Activated CD4-positive, alpha-beta T cell treated with anti-CD3 and anti-CD28 coated beads for 24 hours (primary cell): ENCODE measurements at regions not wholly inside any gene's neighbourhood (a gene's known extent, or its start where the extent isn't known, plus 50 kb on each side); places are given as distances from the start of the nearest gene placed in this dataset.
A peak's percentile ranks its signal among the peaks of the same experiment; 100 is the strongest.

Source experiments
- DNase-seq, 2 donors: peaks; one replicate each; pipeline ENCODE4 v3.0.0-alpha.2; 2020; ENCODE audit warnings: low read depth in 2 of 2

GRCh38 chr12:111040690-111041089 lies 120.3 kb upstream of the MYL2 start:
- no peak for DNase-seq

- DNase-seq, result no peak
These were observed 118.6 kb upstream of the MYL2 start for GRCh38 chr12:111038941-111039340.

GRCh38 chr12:111038077-111038476 lies 117.7 kb upstream of the MYL2 start:
- DNase-seq, result no peak

- no peak for DNase-seq
These were observed 116.7 kb upstream of the MYL2 start for GRCh38 chr12:111037047-111037446.

GRCh38 chr12:111035578-111036301 lies 115.4 kb upstream of the MYL2 start:
- no peak for DNase-seq

- DNase-seq, result no peak
These were observed 114.7 kb upstream of the MYL2 start for GRCh38 chr12:111034886-111035577.

GRCh38 chr12:111034083-111034885 lies 113.9 kb upstream of the MYL2 start, which contains the start of gene CUX2:
CUX2 (plus strand) TSS chr12:111034165.
- DNase-seq, result no peak

- no peak for DNase-seq
These were observed 113.1 kb upstream of the MYL2 start for GRCh38 chr12:111033281-111034082.

GRCh38 chr12:111032591-111032919 lies 112.2 kb upstream of the MYL2 start:
- DNase-seq, result no peak

GRCh38 chr12:111031916-111032590 lies 111.7 kb upstream of the MYL2 start:
- no peak for DNase-seq

- no peak for DNase-seq
These were observed 110.4 kb upstream of the MYL2 start for GRCh38 chr12:111030800-111031199.

GRCh38 chr12:111029732-111030131 lies 109.4 kb upstream of the MYL2 start:
- DNase-seq, result no peak

GRCh38 chr12:111029305-111029704 lies 108.9 kb upstream of the MYL2 start:
- DNase-seq, result no peak

GRCh38 chr12:111028830-111029229 lies 108.5 kb upstream of the MYL2 start:
- DNase-seq, result no peak

GRCh38 chr12:111027431-111027830 lies 107.1 kb upstream of the MYL2 start:
- no peak for DNase-seq

GRCh38 chr12:111025792-111026430 lies 105.5 kb upstream of the MYL2 start:
- no peak for DNase-seq

- DNase-seq, result no peak
These were observed 104.9 kb upstream of the MYL2 start for GRCh38 chr12:111025301-111025700.

GRCh38 chr12:111024205-111024801 lies 103.9 kb upstream of the MYL2 start:
- DNase-seq, result peak; percentile 29 to 34

- no peak for DNase-seq
These were observed 102.0 kb upstream of the MYL2 start for GRCh38 chr12:111022386-111022785.

GRCh38 chr12:111014547-111014946 lies 94.2 kb upstream of the MYL2 start:
- no peak for DNase-seq
